ENCODE measurements at regions not wholly inside any gene's neighbourhood (a gene's known extent, or its start where the extent isn't known, plus 50 kb on each side); places are given as distances from the start of the nearest gene placed in this dataset.

DNA sequence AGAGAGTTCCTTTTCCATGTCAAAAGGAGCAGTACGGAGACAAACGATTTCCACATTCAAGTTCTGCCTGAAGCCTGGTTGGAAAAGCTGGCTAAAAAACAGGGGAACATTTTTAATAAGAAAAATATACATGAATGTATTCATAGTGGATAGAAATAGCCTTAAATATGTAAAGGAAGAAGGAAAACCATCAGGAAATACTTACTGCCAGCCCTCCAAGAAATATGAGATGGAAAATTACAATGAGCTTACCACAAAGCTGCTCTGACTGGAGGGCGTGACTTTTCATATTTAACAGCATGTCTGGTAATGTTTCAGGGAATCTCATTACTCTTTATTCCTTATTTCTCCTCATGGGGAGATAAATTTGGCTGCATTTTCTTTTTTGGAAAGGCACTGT is 75.9 kb upstream of the ZDHHC17 start:
- TF ChIP-seq, protein P1, sequence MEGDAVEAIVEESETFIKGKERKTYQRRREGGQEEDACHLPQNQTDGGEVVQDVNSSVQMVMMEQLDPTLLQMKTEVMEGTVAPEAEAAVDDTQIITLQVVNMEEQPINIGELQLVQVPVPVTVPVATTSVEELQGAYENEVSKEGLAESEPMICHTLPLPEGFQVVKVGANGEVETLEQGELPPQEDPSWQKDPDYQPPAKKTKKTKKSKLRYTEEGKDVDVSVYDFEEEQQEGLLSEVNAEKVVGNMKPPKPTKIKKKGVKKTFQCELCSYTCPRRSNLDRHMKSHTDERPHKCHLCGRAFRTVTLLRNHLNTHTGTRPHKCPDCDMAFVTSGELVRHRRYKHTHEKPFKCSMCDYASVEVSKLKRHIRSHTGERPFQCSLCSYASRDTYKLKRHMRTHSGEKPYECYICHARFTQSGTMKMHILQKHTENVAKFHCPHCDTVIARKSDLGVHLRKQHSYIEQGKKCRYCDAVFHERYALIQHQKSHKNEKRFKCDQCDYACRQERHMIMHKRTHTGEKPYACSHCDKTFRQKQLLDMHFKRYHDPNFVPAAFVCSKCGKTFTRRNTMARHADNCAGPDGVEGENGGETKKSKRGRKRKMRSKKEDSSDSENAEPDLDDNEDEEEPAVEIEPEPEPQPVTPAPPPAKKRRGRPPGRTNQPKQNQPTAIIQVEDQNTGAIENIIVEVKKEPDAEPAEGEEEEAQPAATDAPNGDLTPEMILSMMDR (IDR thresholded peaks at IDR 0.05; ENCODE audit: insufficient read depth in 1 of 2, low read depth in 1 of 2, low read length in 1 of 2, severe bottlenecking in 1 of 2, unreplicated experiment in 1 of 2) = no peak
- Histone ChIP-seq H3K4me3 (ENCODE audit: low read depth, low read length) (no peak overlapping the region), H3K36me3 (ENCODE audit: control insufficient read depth, insufficient read depth, low read length) (no peaks in the 10 kb centered on the region), H3K9me3 (no peaks in the 10 kb centered on the region), H3K4me1 (peaks cover 15% of the 10 kb centered on the region), H3K27me3 (replicated peaks; ENCODE audit: control insufficient read depth, insufficient read depth, low read length) (no peaks in the 10 kb centered on the region)
- Mint-ChIP-seq H3K27me3 (ENCODE audit: insufficient read depth, unreplicated experiment) (no peaks in the 10 kb centered on the region), H3K4me3 (ENCODE audit: unreplicated experiment) (no peak overlapping the region), H3K27ac (ENCODE audit: unreplicated experiment) (no peak overlapping the region), H3K36me3 (ENCODE audit: insufficient read depth, unreplicated experiment) (no peaks in the 10 kb centered on the region), H3K9me3 (ENCODE audit: unreplicated experiment) (no peaks in the 10 kb centered on the region), H3K4me1 (ENCODE audit: low read depth, unreplicated experiment) (peaks cover 20% of the 10 kb centered on the region)
- BruUV-seq (replicated peaks) = no TSS peak
- ChIA-PET CTCF (no interaction called here), POLR2A (no interaction called here)
- no peak for DNase-seq
- intact Hi-C loops (cut with micrococcal nuclease; ENCODE audit: unreplicated experiment) = loop anchor here (2.0 to 5.0 kb wide), 2 partner anchors 66 to 103 kb away; no protein-coding TSS in a partner anchor

DNA sequence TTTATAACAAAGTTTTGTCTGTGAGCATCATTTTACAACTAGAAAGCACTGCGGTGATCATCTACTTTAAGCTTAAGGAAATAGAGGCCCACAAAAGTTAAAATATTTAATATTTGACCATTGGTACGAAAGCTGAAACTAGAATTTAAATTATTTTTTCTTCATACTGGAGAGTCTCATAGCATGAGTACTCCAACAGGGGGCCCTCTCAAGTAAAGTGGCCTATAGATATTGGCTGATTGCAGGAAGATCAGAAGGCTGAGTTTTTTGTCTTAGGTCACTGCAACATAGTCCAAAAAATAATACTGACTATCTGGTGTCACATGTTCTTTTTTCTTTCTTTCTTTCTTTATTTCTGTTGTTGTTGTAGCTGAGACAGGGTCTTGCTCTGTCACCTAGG is 75.3 kb upstream of the ZDHHC17 start:
- Histone ChIP-seq H3K4me3 (ENCODE audit: low read depth, low read length) (no peak overlapping the region), H3K4me1 (peaks cover 22% of the 10 kb centered on the region), H3K9me3 (no peaks in the 10 kb centered on the region), H3K36me3 (ENCODE audit: control insufficient read depth, insufficient read depth, low read length) (no peaks in the 10 kb centered on the region), H3K27me3 (replicated peaks; ENCODE audit: control insufficient read depth, insufficient read depth, low read length) (no peaks in the 10 kb centered on the region)
- Mint-ChIP-seq H3K27me3 (ENCODE audit: insufficient read depth, unreplicated experiment) (no peaks in the 10 kb centered on the region), H3K27ac (ENCODE audit: unreplicated experiment) (no peak overlapping the region), H3K36me3 (ENCODE audit: insufficient read depth, unreplicated experiment) (no peaks in the 10 kb centered on the region), H3K9me3 (ENCODE audit: unreplicated experiment) (no peaks in the 10 kb centered on the region), H3K4me3 (ENCODE audit: unreplicated experiment) (no peak overlapping the region), H3K4me1 (ENCODE audit: low read depth, unreplicated experiment) (peaks cover 20% of the 10 kb centered on the region)
- POLR2A ChIA-PET = no interaction called here
- BruUV-seq (replicated peaks) = no TSS peak
- DNase-seq = no peak
- CTCF ChIA-PET = no interaction called here
- TF ChIP-seq, protein P1 (IDR thresholded peaks at IDR 0.05; ENCODE audit: insufficient read depth in 1 of 2, low read depth in 1 of 2, low read length in 1 of 2, severe bottlenecking in 1 of 2, unreplicated experiment in 1 of 2) = peak; percentile 30 to 34
- intact Hi-C loops (cut with micrococcal nuclease; ENCODE audit: unreplicated experiment) = loop anchor here (2.0 to 5.0 kb wide), 2 partner anchors 66 to 102 kb away; no protein-coding TSS in a partner anchor

DNA sequence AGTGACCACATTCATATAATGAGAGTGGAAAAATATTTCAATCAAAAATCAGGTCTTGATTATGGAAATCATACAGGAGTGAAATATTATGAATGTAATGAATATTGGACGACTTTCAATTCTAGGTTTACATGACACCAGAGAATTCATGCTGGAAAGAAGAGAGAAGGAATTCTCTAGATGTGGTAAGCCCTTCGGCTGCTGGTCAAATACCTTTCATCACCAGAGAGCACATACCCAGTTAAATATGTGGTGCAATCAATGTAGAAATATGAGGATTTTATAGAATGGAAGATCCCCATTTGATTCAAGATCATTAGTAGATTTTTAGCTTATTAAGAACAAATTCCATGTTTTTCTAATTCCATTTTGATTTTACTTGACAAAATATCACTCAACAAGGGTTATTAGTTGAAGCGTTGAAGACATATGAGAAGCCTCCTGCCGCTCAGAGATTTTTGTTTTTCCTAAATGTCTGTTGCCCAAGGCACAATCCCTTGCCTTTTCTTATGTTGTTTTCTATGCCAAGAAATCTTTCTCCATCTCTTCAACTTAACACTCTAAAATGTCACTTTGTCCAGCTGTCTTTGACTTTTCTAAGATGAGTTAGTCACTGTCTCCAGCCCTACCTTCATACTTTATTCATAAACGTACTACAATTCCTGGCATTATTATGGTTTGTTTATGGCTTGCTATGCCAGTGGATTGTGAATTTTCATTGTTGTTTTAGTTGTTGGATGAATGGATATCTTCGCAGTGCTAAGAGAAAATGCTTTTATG is 72.8 kb upstream of the ZDHHC17 start:
- CTCF ChIA-PET = no interaction called here

More for the DNA sequence above, 72.8 kb upstream of the ZDHHC17 start:
- no TSS peak for BruUV-seq (replicated peaks)
- TF ChIP-seq, protein P1 (IDR thresholded peaks at IDR 0.05; ENCODE audit: insufficient read depth in 1 of 2, low read depth in 1 of 2, low read length in 1 of 2, severe bottlenecking in 1 of 2, unreplicated experiment in 1 of 2) = no peak
- Histone ChIP-seq H3K9me3 (no peaks in the 10 kb centered on the region), H3K4me3 (ENCODE audit: low read depth, low read length) (no peak overlapping the region), H3K27me3 (replicated peaks; ENCODE audit: control insufficient read depth, insufficient read depth, low read length) (no peaks in the 10 kb centered on the region), H3K4me1 (peaks cover 22% of the 10 kb centered on the region), H3K36me3 (ENCODE audit: control insufficient read depth, insufficient read depth, low read length) (no peaks in the 10 kb centered on the region)
- POLR2A ChIA-PET = no interaction called here
- Mint-ChIP-seq H3K4me1 (ENCODE audit: low read depth, unreplicated experiment) (peaks cover 25% of the 10 kb centered on the region), H3K27ac (ENCODE audit: unreplicated experiment) (no peak overlapping the region), H3K27me3 (ENCODE audit: insufficient read depth, unreplicated experiment) (no peaks in the 10 kb centered on the region), H3K36me3 (ENCODE audit: insufficient read depth, unreplicated experiment) (no peaks in the 10 kb centered on the region), H3K9me3 (ENCODE audit: unreplicated experiment) (no peaks in the 10 kb centered on the region), H3K4me3 (ENCODE audit: unreplicated experiment) (no peak overlapping the region)
- intact Hi-C loops (cut with micrococcal nuclease; ENCODE audit: unreplicated experiment) = no loop called here
- no peak for DNase-seq

Measured in Caco-2 (cell line).